Esophagus muscularis mucosa (tissue), 4 donors: ENCODE measurements at regions not wholly inside any gene's neighbourhood (a gene's known extent, or its start where the extent isn't known, plus 50 kb on each side); places are given as distances from the start of the nearest gene placed in this dataset.
"Not testable (repeated sequence)": the region's sequence is repeated elsewhere in the genome, so short reads cannot be mapped to it uniquely, and the experiment has no call there.

Experiments used
- DNase-seq: peaks from one replicate; pipeline ENCODE4 v3.0.0-alpha.2; 2017; ENCODE audit errors: extremely low spot score
- H3K27ac ChIP-seq, 4 donors: fragments of 200-600 bp; sonication (generic); replicated peaks in 1 of 4; 1 replicate in 3 of 4; 2 replicates in 1 of 4; pipeline ENCODE4 v1.5.1; 2016 to 2019; ENCODE audit warnings: mild to moderate bottlenecking in 1 of 4
- H3K27me3 ChIP-seq, 4 donors: fragments of 200-600 bp; sonication (generic); one replicate each; pipeline versions ENCODE4 v1.5.1 to v1.6.0; 2016 to 2019
- H3K36me3 ChIP-seq, 4 donors: fragments of 200-600 bp; sonication (generic); one replicate each; pipeline ENCODE4 v1.5.1; 2016 to 2019
- H3K4me1 ChIP-seq, 4 donors: fragments of 200-600 bp; sonication (generic); one replicate each; pipeline ENCODE4 v1.5.1; 2016 to 2019
- H3K4me3 ChIP-seq, 4 donors: fragments of 200-600 bp; sonication (generic); 1 replicate in 2 of 4; 2 replicates in 2 of 4; pipeline ENCODE4 v1.5.1; 2016 to 2019; ENCODE audit warnings: mild to moderate bottlenecking in 4 of 4, moderate library complexity in 1 of 4
- H3K9me3 ChIP-seq, 4 donors: fragments of 200-600 bp; sonication (generic); 1 replicate in 3 of 4; 2 replicates in 1 of 4; pipeline ENCODE4 v1.5.1; 2016 to 2019
- EP300 ChIP-seq: sonication (generic); formaldehyde crosslinking; IDR thresholded peaks from one replicate; pipeline ENCODE4 v1.6.1; 2017; ENCODE audit warnings: antibody characterized with exemption
- POLR2A ChIP-seq: fragments of 450-650 bp; IDR thresholded peaks from one replicate; pipeline ENCODE4 v1.6.1; 2017; ENCODE audit warnings: antibody characterized with exemption, moderate library complexity, mild to moderate bottlenecking, low read depth
- POLR2AphosphoS5 ChIP-seq, 2 donors: sonication (generic); formaldehyde crosslinking; IDR thresholded peaks; one replicate each; pipeline ENCODE4 v1.6.1; 2017; ENCODE audit warnings: antibody characterized with exemption in 2 of 2
- WGBS: methylation state at CpG from one replicate; pipeline ENCODE4 v1.1.5; 2018; 5-methylcytosine and 5-hydroxymethylcytosine counted together
- intact Hi-C: fragments of 100-400 bp; cut with DNase I; formaldehyde crosslinking; loops from one replicate; pipeline ENCODE4 v1.15.1; 2023
- TF ChIP-seq, protein P1 (sequence below), 3 experiments: fragments of 200-600 bp in 2 of 3; fragments of 450-650 bp in 1 of 3; sonication (generic) in 2 of 3; IDR thresholded peaks; one replicate each; pipeline ENCODE4 v1.5.1; 2017 to 2019; ENCODE audit warnings: antibody characterized with exemption in 3 of 3, mild to moderate bottlenecking in 2 of 3, moderate library complexity in 1 of 3

- H3K27ac ChIP-seq, result no peak overlapping the region
- no peak overlapping the region for H3K4me3 ChIP-seq
- H3K9me3 ChIP-seq, result no peaks in the 10 kb centered on the region
- intact Hi-C loops, result no loop called here
- no peaks in the 10 kb centered on the region for H3K36me3 ChIP-seq
- WGBS, result 25% methylated on average over 2 of the region's 2 CpGs
- H3K27me3 ChIP-seq, result no peaks in the 10 kb centered on the region
- no peak for TF ChIP-seq POLR2A
- TF ChIP-seq EP300, result no peak
- TF ChIP-seq, protein P1, sequence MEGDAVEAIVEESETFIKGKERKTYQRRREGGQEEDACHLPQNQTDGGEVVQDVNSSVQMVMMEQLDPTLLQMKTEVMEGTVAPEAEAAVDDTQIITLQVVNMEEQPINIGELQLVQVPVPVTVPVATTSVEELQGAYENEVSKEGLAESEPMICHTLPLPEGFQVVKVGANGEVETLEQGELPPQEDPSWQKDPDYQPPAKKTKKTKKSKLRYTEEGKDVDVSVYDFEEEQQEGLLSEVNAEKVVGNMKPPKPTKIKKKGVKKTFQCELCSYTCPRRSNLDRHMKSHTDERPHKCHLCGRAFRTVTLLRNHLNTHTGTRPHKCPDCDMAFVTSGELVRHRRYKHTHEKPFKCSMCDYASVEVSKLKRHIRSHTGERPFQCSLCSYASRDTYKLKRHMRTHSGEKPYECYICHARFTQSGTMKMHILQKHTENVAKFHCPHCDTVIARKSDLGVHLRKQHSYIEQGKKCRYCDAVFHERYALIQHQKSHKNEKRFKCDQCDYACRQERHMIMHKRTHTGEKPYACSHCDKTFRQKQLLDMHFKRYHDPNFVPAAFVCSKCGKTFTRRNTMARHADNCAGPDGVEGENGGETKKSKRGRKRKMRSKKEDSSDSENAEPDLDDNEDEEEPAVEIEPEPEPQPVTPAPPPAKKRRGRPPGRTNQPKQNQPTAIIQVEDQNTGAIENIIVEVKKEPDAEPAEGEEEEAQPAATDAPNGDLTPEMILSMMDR (IDR thresholded peaks at IDR 0.05), result no peak
- no peak for TF ChIP-seq POLR2AphosphoS5 (IDR thresholded peaks at IDR 0.05)
- no peak for DNase-seq
- H3K4me1 ChIP-seq, result peaks cover 0 to 10% (median 6%) of the 10 kb centered on the region in 4 donors
Measured at GRCh38 chr4:176622251-176622948, 170.3 kb downstream of the VEGFC start.

- H3K4me1 ChIP-seq, result peaks cover 0 to 10% (median 6%) of the 10 kb centered on the region in 4 donors
- DNase-seq, intact Hi-C loops, H3K36me3 ChIP-seq, H3K27me3 ChIP-seq, H3K9me3 ChIP-seq, H3K27ac ChIP-seq, H3K4me3 ChIP-seq: not testable (repeated sequence)
- 97% methylated on average over 4 of the region's 37 CpGs for WGBS
Measured at GRCh38 chr4:176624983-176625610, 167.6 kb downstream of the VEGFC start.

- no peak overlapping the region for H3K4me3 ChIP-seq
- DNase-seq, result no peak
- 83% methylated on average over 4 of the region's 4 CpGs for WGBS
- intact Hi-C loops, result no loop called here
- H3K27ac ChIP-seq, result no peak overlapping the region
- H3K36me3 ChIP-seq, result no peaks in the 10 kb centered on the region
- H3K27me3 ChIP-seq, result no peaks in the 10 kb centered on the region
- H3K4me1 ChIP-seq, result peaks cover 0 to 3% (median 0%) of the 10 kb centered on the region in 4 donors
- TF ChIP-seq POLR2AphosphoS5 (IDR thresholded peaks at IDR 0.05) (no peak), EP300 (no peak), POLR2A (no peak)
- TF ChIP-seq, protein P1 (IDR thresholded peaks at IDR 0.05), result no peak
- H3K9me3 ChIP-seq, result no peaks in the 10 kb centered on the region
Measured at GRCh38 chr4:176627916-176628315, 164.8 kb downstream of the VEGFC start.

DNA sequence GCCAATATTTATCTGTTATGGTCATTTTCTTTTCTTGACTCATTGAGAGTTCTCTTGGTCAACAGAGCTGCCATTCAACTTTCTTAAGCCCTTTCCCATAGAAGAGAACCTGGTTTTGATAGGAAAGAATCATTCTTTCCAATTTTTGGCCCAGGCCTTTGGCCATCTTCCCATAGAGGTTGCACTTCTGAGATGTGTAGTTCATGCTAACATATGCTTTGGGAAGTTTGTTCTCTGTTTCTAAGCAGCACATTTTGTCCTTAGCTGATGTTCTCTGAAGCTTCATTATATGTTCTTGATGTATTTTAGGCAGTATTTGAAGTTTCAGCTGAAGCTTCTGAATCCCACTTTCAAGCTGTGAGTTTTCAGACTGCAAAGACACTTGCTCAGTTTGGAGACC, 161.1 kb downstream of the VEGFC start:
- intact Hi-C loops, result no loop called here
- Histone ChIP-seq H3K9me3 (no peaks in the 10 kb centered on the region), H3K27me3 (no peaks in the 10 kb centered on the region), H3K36me3 (no peaks in the 10 kb centered on the region), H3K4me1 (peaks cover 0 to 4% (median 0%) of the 10 kb centered on the region in 4 donors), H3K27ac (no peak overlapping the region), H3K4me3 (no peak overlapping the region)
- no peak for DNase-seq
- TF ChIP-seq POLR2AphosphoS5 (IDR thresholded peaks at IDR 0.05) (no peak), POLR2A (no peak), EP300 (no peak)
- TF ChIP-seq, protein P1 (IDR thresholded peaks at IDR 0.05), result no peak
